ENCODE measurements at regions not wholly inside any gene's neighbourhood (a gene's known extent, or its start where the extent isn't known, plus 50 kb on each side); places are given as distances from the start of the nearest gene placed in this dataset.
"Not testable (repeated sequence)": the region's sequence is repeated elsewhere in the genome, so short reads cannot be mapped to it uniquely, and the experiment has no call there.

DNA sequence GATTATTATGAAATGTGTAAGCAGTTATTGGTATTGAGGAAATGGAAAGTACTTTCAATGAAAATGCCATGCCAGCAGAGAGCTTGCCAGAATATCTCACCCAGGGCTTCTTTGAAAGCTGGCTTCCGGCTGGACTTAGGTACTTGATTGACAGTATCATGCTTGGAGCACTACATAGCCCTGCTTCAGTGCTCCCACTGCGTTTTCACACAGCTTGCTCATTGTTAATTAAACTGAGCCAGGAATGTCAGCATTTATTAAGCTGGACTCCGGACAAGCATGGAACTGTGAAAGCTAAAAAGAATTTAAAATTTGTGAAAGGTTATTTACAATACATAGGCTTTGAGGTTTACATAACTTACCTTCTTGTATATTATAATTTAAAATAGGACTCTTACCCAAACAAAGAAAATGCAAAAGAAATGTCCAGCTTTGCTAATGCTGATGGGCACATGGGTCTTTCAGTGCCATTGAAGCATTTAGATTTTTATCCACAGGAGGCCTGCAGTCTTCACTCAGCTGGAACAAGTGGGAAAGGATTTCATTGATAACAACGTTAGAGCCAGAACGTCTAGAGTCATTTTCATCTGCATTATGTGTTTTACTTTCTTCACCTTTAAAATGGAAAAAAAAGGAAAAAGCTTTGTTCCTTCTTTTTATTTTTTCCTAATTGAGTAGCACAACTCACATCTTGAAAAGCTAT lies 1335.7 kb downstream of the KHDRBS2 start:
- H3K4me3 ChIP-seq (ENCODE audit: low read depth, low read length); CTCF ChIA-PET; H3K4me1 ChIP-seq (ENCODE audit: control insufficient read depth, insufficient read depth, low read length); POLR2A ChIA-PET; H3K36me3 ChIP-seq (ENCODE audit: control insufficient read depth in 2 of 2, insufficient read depth in 1 of 2, low read length in 2 of 2); H3K27ac ChIP-seq (ENCODE audit: extremely low read depth, low read depth, low read length); H3K9me3 ChIP-seq (ENCODE audit: control insufficient read depth, insufficient read depth, low read depth, low read length): not testable (repeated sequence)

DNA sequence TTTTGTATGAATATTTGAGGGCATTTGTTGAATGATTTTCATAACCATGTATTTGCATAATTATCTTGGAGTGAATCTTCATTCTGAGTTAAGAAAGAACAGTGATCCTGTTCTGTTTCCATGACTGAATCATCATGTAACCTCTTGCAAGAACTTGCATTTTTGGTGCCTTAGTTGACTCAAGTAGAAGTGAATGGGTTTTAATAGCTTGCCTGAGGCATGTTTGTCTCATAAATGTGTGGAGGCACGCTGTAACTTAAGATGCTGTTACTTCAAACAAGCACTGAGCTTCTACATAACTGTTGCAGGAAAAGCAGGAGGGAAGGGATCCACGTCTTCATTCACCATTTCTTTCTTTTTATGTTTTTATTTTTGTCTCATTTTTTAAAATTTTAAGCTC lies 1338.6 kb downstream of the KHDRBS2 start:
- POLR2A ChIA-PET; CTCF ChIA-PET; H3K27ac ChIP-seq (ENCODE audit: extremely low read depth, low read depth, low read length); H3K4me3 ChIP-seq (ENCODE audit: low read depth, low read length); H3K9me3 ChIP-seq (ENCODE audit: control insufficient read depth, insufficient read depth, low read depth, low read length); H3K4me1 ChIP-seq (ENCODE audit: control insufficient read depth, insufficient read depth, low read length); H3K36me3 ChIP-seq (ENCODE audit: control insufficient read depth in 2 of 2, insufficient read depth in 1 of 2, low read length in 2 of 2): not testable (repeated sequence)

GRCh38 chr6:60944803-60945202 lies 1341.2 kb downstream of the KHDRBS2 start:
- H3K9me3 ChIP-seq (ENCODE audit: control insufficient read depth, insufficient read depth, low read depth, low read length); H3K4me1 ChIP-seq (ENCODE audit: control insufficient read depth, insufficient read depth, low read length); H3K4me3 ChIP-seq (ENCODE audit: low read depth, low read length); H3K36me3 ChIP-seq (ENCODE audit: control insufficient read depth in 2 of 2, insufficient read depth in 1 of 2, low read length in 2 of 2); POLR2A ChIA-PET; H3K27ac ChIP-seq (ENCODE audit: extremely low read depth, low read depth, low read length); CTCF ChIA-PET: not testable (repeated sequence)

DNA sequence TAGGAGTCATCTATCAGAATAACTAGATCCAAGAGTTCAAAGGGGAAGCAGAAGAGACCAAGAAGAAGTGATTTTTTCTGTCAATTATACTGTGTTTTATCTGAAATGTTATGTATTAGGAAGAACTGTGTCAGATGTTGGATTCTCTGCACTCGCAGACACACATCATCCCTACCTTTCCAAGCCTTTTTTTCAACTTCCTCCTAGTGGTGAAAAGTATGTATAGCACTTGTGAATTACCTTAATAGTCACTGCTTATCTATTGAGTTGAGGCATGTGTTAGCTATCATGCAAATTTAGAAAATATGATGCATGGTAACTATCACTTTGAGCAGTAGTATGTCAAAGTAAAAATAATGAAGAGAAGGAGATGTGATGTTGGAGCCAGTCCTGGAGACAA lies 1350.1 kb downstream of the KHDRBS2 start:
- H3K36me3 ChIP-seq (ENCODE audit: control insufficient read depth in 2 of 2, insufficient read depth in 1 of 2, low read length in 2 of 2); H3K4me3 ChIP-seq (ENCODE audit: low read depth, low read length); H3K4me1 ChIP-seq (ENCODE audit: control insufficient read depth, insufficient read depth, low read length); H3K9me3 ChIP-seq (ENCODE audit: control insufficient read depth, insufficient read depth, low read depth, low read length); H3K27ac ChIP-seq (ENCODE audit: extremely low read depth, low read depth, low read length); CTCF ChIA-PET; POLR2A ChIA-PET: not testable (repeated sequence)

- POLR2A ChIA-PET, CTCF ChIA-PET: not testable (repeated sequence)
These were observed 1366.4 kb downstream of the KHDRBS2 start for GRCh38 chr6:60919652-60920051.

DNA sequence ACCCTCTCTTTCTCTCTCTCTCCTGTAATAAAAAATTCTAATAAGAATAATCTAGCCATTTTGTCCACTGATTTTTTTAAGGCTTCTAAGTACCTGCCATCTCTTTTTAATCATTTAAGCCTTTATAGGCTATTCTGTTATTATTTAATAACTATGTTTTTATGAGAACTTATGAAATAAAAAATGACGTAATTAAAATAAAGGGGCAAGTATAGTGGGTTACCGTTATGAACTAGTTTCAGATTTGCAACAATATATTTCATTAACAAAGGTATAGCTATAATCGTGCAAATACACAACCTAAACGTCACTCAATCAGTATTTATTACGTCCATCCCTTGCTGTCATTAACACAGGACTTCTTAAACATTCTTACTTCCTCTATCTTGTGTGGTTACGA lies 1382.2 kb downstream of the KHDRBS2 start:
- H3K27ac ChIP-seq (ENCODE audit: extremely low read depth, low read depth, low read length); CTCF ChIA-PET; H3K4me1 ChIP-seq (ENCODE audit: control insufficient read depth, insufficient read depth, low read length); H3K4me3 ChIP-seq (ENCODE audit: low read depth, low read length); POLR2A ChIA-PET; H3K36me3 ChIP-seq (ENCODE audit: control insufficient read depth in 2 of 2, insufficient read depth in 1 of 2, low read length in 2 of 2); H3K9me3 ChIP-seq (ENCODE audit: control insufficient read depth, insufficient read depth, low read depth, low read length): not testable (repeated sequence)

More at GRCh38 chr6:60919652-60920051, 1366.4 kb downstream of the KHDRBS2 start:
- not testable (repeated sequence) for H3K9me3 ChIP-seq (ENCODE audit: control insufficient read depth, insufficient read depth, low read depth, low read length); H3K36me3 ChIP-seq (ENCODE audit: control insufficient read depth in 2 of 2, insufficient read depth in 1 of 2, low read length in 2 of 2); H3K4me3 ChIP-seq (ENCODE audit: low read depth, low read length); H3K4me1 ChIP-seq (ENCODE audit: control insufficient read depth, insufficient read depth, low read length); H3K27ac ChIP-seq (ENCODE audit: extremely low read depth, low read depth, low read length)

- H3K27ac ChIP-seq (ENCODE audit: extremely low read depth, low read depth, low read length); H3K36me3 ChIP-seq (ENCODE audit: control insufficient read depth in 2 of 2, insufficient read depth in 1 of 2, low read length in 2 of 2); CTCF ChIA-PET; POLR2A ChIA-PET; H3K4me1 ChIP-seq (ENCODE audit: control insufficient read depth, insufficient read depth, low read length); H3K4me3 ChIP-seq (ENCODE audit: low read depth, low read length); H3K9me3 ChIP-seq (ENCODE audit: control insufficient read depth, insufficient read depth, low read depth, low read length): not testable (repeated sequence)
These were observed 1392.7 kb downstream of the KHDRBS2 start for GRCh38 chr6:60893374-60893773.

- no peaks in the 10 kb centered on the region for H3K9me3 ChIP-seq (ENCODE audit: control insufficient read depth, insufficient read depth, low read depth, low read length)
- ChIA-PET CTCF (no interaction called here), POLR2A (no interaction called here)
- H3K36me3 ChIP-seq (ENCODE audit: control insufficient read depth in 2 of 2, insufficient read depth in 1 of 2, low read length in 2 of 2) = no peaks in the 10 kb centered on the region
- H3K4me1 ChIP-seq (ENCODE audit: control insufficient read depth, insufficient read depth, low read length) = no peaks in the 10 kb centered on the region
- no peak overlapping the region for H3K4me3 ChIP-seq (ENCODE audit: low read depth, low read length)
- no peak overlapping the region for H3K27ac ChIP-seq (ENCODE audit: extremely low read depth, low read depth, low read length)
- no peak for TF ChIP-seq MEIS1 (CRISPR knock-in tag; IDR thresholded peaks at IDR 0.05; ENCODE audit: borderline replicate concordance)
- no peak for TF ChIP-seq ZNF701 (tag by site-specific recombination; IDR thresholded peaks at IDR 0.05)
- no peak for TF ChIP-seq ZNF707 (tag by site-specific recombination; IDR thresholded peaks at IDR 0.05)
- TF ChIP-seq ZNF670 (tag by site-specific recombination; IDR thresholded peaks at IDR 0.05; ENCODE audit: low read depth) = no peak
- TF ChIP-seq ZNF426 (tag by site-specific recombination; IDR thresholded peaks at IDR 0.05) = no peak
- TF ChIP-seq ZNF610 (tag by site-specific recombination; IDR thresholded peaks at IDR 0.05; ENCODE audit: borderline replicate concordance) = no peak
- no peak for TF ChIP-seq ZEB2 (tag by site-specific recombination; IDR thresholded peaks at IDR 0.05)
- no peak for TF ChIP-seq RBAK (tag by site-specific recombination; IDR thresholded peaks at IDR 0.05)
- no peak for TF ChIP-seq ZNF776 (tag by site-specific recombination; IDR thresholded peaks at IDR 0.05; ENCODE audit: borderline replicate concordance)
- no peak for TF ChIP-seq KLF10 (tag by site-specific recombination; IDR thresholded peaks at IDR 0.05)
- TF ChIP-seq GLIS1 (tag by site-specific recombination; IDR thresholded peaks at IDR 0.05) = no peak
- TF ChIP-seq, protein P1, sequence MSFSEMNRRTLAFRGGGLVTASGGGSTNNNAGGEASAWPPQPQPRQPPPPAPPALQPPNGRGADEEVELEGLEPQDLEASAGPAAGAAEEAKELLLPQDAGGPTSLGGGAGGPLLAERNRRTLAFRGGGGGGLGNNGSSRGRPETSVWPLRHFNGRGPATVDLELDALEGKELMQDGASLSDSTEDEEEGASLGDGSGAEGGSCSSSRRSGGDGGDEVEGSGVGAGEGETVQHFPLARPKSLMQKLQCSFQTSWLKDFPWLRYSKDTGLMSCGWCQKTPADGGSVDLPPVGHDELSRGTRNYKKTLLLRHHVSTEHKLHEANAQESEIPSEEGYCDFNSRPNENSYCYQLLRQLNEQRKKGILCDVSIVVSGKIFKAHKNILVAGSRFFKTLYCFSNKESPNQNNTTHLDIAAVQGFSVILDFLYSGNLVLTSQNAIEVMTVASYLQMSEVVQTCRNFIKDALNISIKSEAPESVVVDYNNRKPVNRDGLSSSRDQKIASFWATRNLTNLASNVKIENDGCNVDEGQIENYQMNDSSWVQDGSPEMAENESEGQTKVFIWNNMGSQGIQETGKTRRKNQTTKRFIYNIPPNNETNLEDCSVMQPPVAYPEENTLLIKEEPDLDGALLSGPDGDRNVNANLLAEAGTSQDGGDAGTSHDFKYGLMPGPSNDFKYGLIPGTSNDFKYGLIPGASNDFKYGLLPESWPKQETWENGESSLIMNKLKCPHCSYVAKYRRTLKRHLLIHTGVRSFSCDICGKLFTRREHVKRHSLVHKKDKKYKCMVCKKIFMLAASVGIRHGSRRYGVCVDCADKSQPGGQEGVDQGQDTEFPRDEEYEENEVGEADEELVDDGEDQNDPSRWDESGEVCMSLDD (tag by site-specific recombination; IDR thresholded peaks at IDR 0.05) = no peak
- no peak for TF ChIP-seq MYNN (tag by site-specific recombination; IDR thresholded peaks at IDR 0.05; ENCODE audit: borderline replicate concordance)
These were observed 1394.4 kb downstream of the KHDRBS2 start for GRCh38 chr6:60891606-60892005.

Measured in HEK293 (cell line).